Right renal pelvis (tissue), 4 donors: ENCODE measurements at regions not wholly inside any gene's neighbourhood (a gene's known extent, or its start where the extent isn't known, plus 50 kb on each side); places are given as distances from the start of the nearest gene placed in this dataset.

Experiments used
- DNase-seq, 4 donors: peaks; one replicate each; pipeline ENCODE4 v3.0.0-alpha.2; 2013; ENCODE audit warnings: low read depth in 4 of 4, low spot score in 3 of 4, missing footprints in 1 of 4

GRCh38 chr15:62619526-62619925 is 423.0 kb upstream of the TPM1 start:
- DNase-seq = no peak

GRCh38 chr15:62622775-62623174 is 419.8 kb upstream of the TPM1 start:
- no peak for DNase-seq

- no peak for DNase-seq
These were observed 417.8 kb upstream of the TPM1 start for GRCh38 chr15:62624547-62625378.

GRCh38 chr15:62625429-62626033 is 417.0 kb upstream of the TPM1 start:
- DNase-seq = no peak

GRCh38 chr15:62626903-62627302 is 415.6 kb upstream of the TPM1 start:
- no peak for DNase-seq

GRCh38 chr15:62631076-62631724 is 411.3 kb upstream of the TPM1 start:
- DNase-seq = no peak

- DNase-seq = no peak
These were observed 405.5 kb upstream of the TPM1 start for GRCh38 chr15:62636823-62637573.

GRCh38 chr15:62637574-62637897 is 405.0 kb upstream of the TPM1 start:
- no peak for DNase-seq

- no peak for DNase-seq
These were observed 404.5 kb upstream of the TPM1 start for GRCh38 chr15:62637950-62638619.

GRCh38 chr15:62639432-62639831 is 403.1 kb upstream of the TPM1 start:
- DNase-seq = no peak

- no peak for DNase-seq
These were observed 402.5 kb upstream of the TPM1 start for GRCh38 chr15:62639906-62640605.

GRCh38 chr15:62641825-62642224 is 400.7 kb upstream of the TPM1 start:
- no peak for DNase-seq

GRCh38 chr15:62643572-62643971 is 399.0 kb upstream of the TPM1 start:
- no peak for DNase-seq

GRCh38 chr15:62644216-62644888 is 398.2 kb upstream of the TPM1 start:
- DNase-seq = no peak

GRCh38 chr15:62644889-62645742 is 397.4 kb upstream of the TPM1 start:
- no peak for DNase-seq

- no peak for DNase-seq
These were observed 395.2 kb upstream of the TPM1 start for GRCh38 chr15:62647202-62647842.

GRCh38 chr15:62647843-62648505 is 394.6 kb upstream of the TPM1 start:
- no peak for DNase-seq

GRCh38 chr15:62648954-62649353 is 393.6 kb upstream of the TPM1 start:
- no peak for DNase-seq
